HG02798 (cell line): ENCODE measurements at regions not wholly inside any gene's neighbourhood (a gene's known extent, or its start where the extent isn't known, plus 50 kb on each side); places are given as distances from the start of the nearest gene placed in this dataset.

Source experiments
- ATAC-seq: cut with Tn5 transposase; IDR thresholded peaks from one replicate; pipeline ENCODE4 v1.9.1; 2021; ENCODE audit warnings: mild to moderate bottlenecking; ENCODE audit not compliant: unreplicated experiment, poor library complexity

GRCh38 chr3:127386490-127386889 lies 98.6 kb upstream of the PRR20G start:
- ATAC-seq: no peak

- no peak for ATAC-seq
These were observed 97.7 kb upstream of the PRR20G start for GRCh38 chr3:127385540-127385870.

- ATAC-seq: no peak
These were observed 97.1 kb upstream of the PRR20G start for GRCh38 chr3:127384717-127385539.

GRCh38 chr3:127383656-127384179 lies 95.9 kb upstream of the PRR20G start:
- ATAC-seq: no peak

GRCh38 chr3:127377801-127378655 lies 90.2 kb upstream of the PRR20G start:
- ATAC-seq: no peak

GRCh38 chr3:127375151-127375930 lies 87.5 kb upstream of the PRR20G start:
- no peak for ATAC-seq

GRCh38 chr3:127374086-127375010 lies 86.5 kb upstream of the PRR20G start:
- no peak for ATAC-seq

GRCh38 chr3:127373441-127374085 lies 85.7 kb upstream of the PRR20G start:
- ATAC-seq: no peak

- no peak for ATAC-seq
These were observed 84.0 kb upstream of the PRR20G start for GRCh38 chr3:127371846-127372245.

GRCh38 chr3:127371334-127371733 lies 83.5 kb upstream of the PRR20G start:
- no peak for ATAC-seq

GRCh38 chr3:127370906-127371305 lies 83.1 kb upstream of the PRR20G start:
- no peak for ATAC-seq

GRCh38 chr3:127369356-127369935 lies 81.6 kb upstream of the PRR20G start:
- ATAC-seq: no peak

- ATAC-seq: no peak
These were observed 80.6 kb upstream of the PRR20G start for GRCh38 chr3:127368186-127369032.

- ATAC-seq: no peak
These were observed 79.7 kb upstream of the PRR20G start for GRCh38 chr3:127367593-127367992.

- no peak for ATAC-seq
These were observed 78.5 kb upstream of the PRR20G start for GRCh38 chr3:127366383-127366782.

- ATAC-seq: no peak
These were observed 77.4 kb upstream of the PRR20G start for GRCh38 chr3:127365163-127365798.

- no peak for ATAC-seq
These were observed 76.0 kb upstream of the PRR20G start for GRCh38 chr3:127363891-127364290.
